CD14-positive monocyte (primary cell): ENCODE measurements at regions not wholly inside any gene's neighbourhood (a gene's known extent, or its start where the extent isn't known, plus 50 kb on each side); places are given as distances from the start of the nearest gene placed in this dataset.
"Not testable (repeated sequence)": the region's sequence is repeated elsewhere in the genome, so short reads cannot be mapped to it uniquely, and the experiment has no call there.

Experiments used
- DNase-seq, 3 donors: peaks; one replicate each; pipeline ENCODE4 v3.0.0-alpha.2; 2011 to 2022
- H2AFZ ChIP-seq: 2 replicates; pipeline ENCODE4 v1.6.0; 2012; ENCODE audit warnings: mild to moderate bottlenecking, low read depth, low read length, inconsistent platforms; ENCODE audit not compliant: insufficient read depth, poor library complexity, severe bottlenecking
- H3K27ac ChIP-seq, 2 donors: 1 replicate in 1 of 2; 2 replicates in 1 of 2; pipeline ENCODE4 v1.5.1; 2012 to 2013; ENCODE audit warnings: low read length in 2 of 2, control low read depth in 1 of 2, inconsistent platforms in 1 of 2, low read depth in 1 of 2, mild to moderate bottlenecking in 1 of 2
- H3K27me3 ChIP-seq, 2 donors: one replicate each; pipeline versions ENCODE4 v1.6.0 to v1.6.1; 2011 to 2013; ENCODE audit warnings: low read length in 2 of 2; ENCODE audit not compliant: control insufficient read depth in 2 of 2, insufficient read depth in 2 of 2
- H3K36me3 ChIP-seq, 2 donors: replicated peaks in 1 of 2; 1 replicate in 1 of 2; 2 replicates in 1 of 2; pipeline versions ENCODE4 v1.5.1 to v1.6.1; 2012 to 2013; ENCODE audit warnings: low read length in 2 of 2, control low read depth in 1 of 2, inconsistent platforms in 1 of 2, mild to moderate bottlenecking in 1 of 2; ENCODE audit not compliant: insufficient read depth in 2 of 2, control insufficient read depth in 1 of 2
- H3K4me1 ChIP-seq, 2 donors: 1 replicate in 1 of 2; 2 replicates in 1 of 2; pipeline versions ENCODE4 v1.5.1 to v1.6.1; 2012 to 2013; ENCODE audit warnings: low read length in 2 of 2, control low read depth in 1 of 2, inconsistent platforms in 1 of 2, mild to moderate bottlenecking in 1 of 2, moderate library complexity in 1 of 2; ENCODE audit not compliant: insufficient read depth in 2 of 2, control insufficient read depth in 1 of 2
- H3K4me2 ChIP-seq: replicated peaks from 2 replicates; pipeline ENCODE3; 2012; ENCODE audit warnings: low read length, moderate library complexity, mild to moderate bottlenecking; ENCODE audit not compliant: poor library complexity, severe bottlenecking; ENCODE audit errors: extremely low read depth
- H3K4me3 ChIP-seq, 3 experiments: fragments of 200-600 bp in 1 of 3; sonication (generic) in 1 of 3; replicated peaks in 1 of 3; 1 replicate in 2 of 3; 2 replicates in 1 of 3; pipeline ENCODE4 v1.5.1; 2011 to 2013; ENCODE audit warnings: low read length in 3 of 3, mild to moderate bottlenecking in 3 of 3, control low read depth in 2 of 3, low read depth in 2 of 3, inconsistent platforms in 1 of 3, moderate library complexity in 1 of 3
- H3K79me2 ChIP-seq: 2 replicates; pipeline ENCODE4 v1.6.0; 2012; ENCODE audit warnings: mild to moderate bottlenecking, control low read depth, inconsistent platforms, low read length, moderate library complexity; ENCODE audit not compliant: insufficient read depth
- H3K9ac ChIP-seq: 2 replicates; pipeline ENCODE4 v1.6.0; 2017; ENCODE audit warnings: low read length, mild to moderate bottlenecking; ENCODE audit not compliant: insufficient read depth, poor library complexity, severe bottlenecking
- H3K9me3 ChIP-seq, 2 donors: replicated peaks in 1 of 2; 1 replicate in 1 of 2; 2 replicates in 1 of 2; pipeline versions ENCODE4 v1.5.1 to v1.6.1; 2012 to 2013; ENCODE audit warnings: low read length in 2 of 2, control low read depth in 1 of 2; ENCODE audit not compliant: control insufficient read depth in 1 of 2, insufficient read depth in 1 of 2
- H4K20me1 ChIP-seq: 2 replicates; pipeline ENCODE4 v1.6.0; 2012; ENCODE audit warnings: mild to moderate bottlenecking, low read length, control low read depth, moderate library complexity; ENCODE audit not compliant: insufficient read depth
- H3K27ac Mint-ChIP-seq, 7 donors: one replicate each; pipeline ENCODE4 v1.8.0; 2020; ENCODE audit warnings: mild to moderate bottlenecking in 7 of 7, mixed read lengths in 7 of 7, moderate library complexity in 6 of 7, inconsistent platforms in 2 of 7
- H3K27me3 Mint-ChIP-seq, 3 donors: one replicate each; pipeline ENCODE4 v1.8.0; 2021 to 2022; ENCODE audit warnings: low read depth in 3 of 3, mild to moderate bottlenecking in 3 of 3, mixed read lengths in 3 of 3, moderate library complexity in 3 of 3, inconsistent platforms in 1 of 3
- H3K36me3 Mint-ChIP-seq, 2 donors: one replicate each; pipeline ENCODE4 v1.8.0; 2020; ENCODE audit warnings: mixed read lengths in 2 of 2, inconsistent platforms in 1 of 2, mild to moderate bottlenecking in 1 of 2
- H3K4me1 Mint-ChIP-seq: one replicate; pipeline ENCODE4 v1.8.0; 2020; ENCODE audit warnings: mild to moderate bottlenecking, mixed read lengths
- H3K4me3 Mint-ChIP-seq, 2 donors: one replicate each; pipeline ENCODE4 v1.8.0; 2020; ENCODE audit warnings: mild to moderate bottlenecking in 2 of 2, mixed read lengths in 2 of 2, moderate library complexity in 1 of 2
- H3K9me3 Mint-ChIP-seq, 7 donors: one replicate each; pipeline ENCODE4 v1.8.0; 2020 to 2022; ENCODE audit warnings: mixed read lengths in 7 of 7, mild to moderate bottlenecking in 6 of 7, moderate library complexity in 6 of 7, inconsistent platforms in 2 of 7
- CTCF ChIP-seq: fragments of 200-600 bp; IDR thresholded peaks from one replicate; pipeline ENCODE4 v1.8.0; 2022; ENCODE audit warnings: antibody characterized with exemption, mild to moderate bottlenecking
- WGBS: methylation state at CpG from one replicate; pipeline ENCODE4 v1.1.5; 2013; ENCODE audit warnings: missing lambda C conversion rate; ENCODE audit not compliant: insufficient coverage; 5-methylcytosine and 5-hydroxymethylcytosine counted together
- intact Hi-C, 2 donors: fragments of 100-400 bp; cut with micrococcal nuclease; formaldehyde crosslinking; loops; one replicate each; pipeline versions ENCODE4 v1.15.0 to v1.15.1; 2023

GRCh38 chr11:122197066-122197987, 81.3 kb upstream of the BLID start:
- no peak overlapping the region for H3K9ac ChIP-seq
- no peak overlapping the region for H3K4me2 ChIP-seq
- Mint-ChIP-seq H3K36me3 (no peaks in the 10 kb centered on the region), H3K9me3 (no peaks in the 10 kb centered on the region), H3K27ac (no peak overlapping the region), H3K4me1 (no peaks in the 10 kb centered on the region), H3K27me3 (peaks cover under 1 to 15% (median under 1%) of the 10 kb centered on the region in 3 donors), H3K4me3 (no peak overlapping the region)
- intact Hi-C loops, result no loop called here
- TF ChIP-seq CTCF, result no peak
- no peak overlapping the region for H3K4me3 ChIP-seq
- H3K36me3 ChIP-seq, result no peaks in the 10 kb centered on the region
- H2AFZ ChIP-seq, result no peak overlapping the region
- H3K79me2 ChIP-seq, result no peaks in the 10 kb centered on the region
- WGBS, result 90% methylated on average over 7 of the region's 11 CpGs
- no peaks in the 10 kb centered on the region for H3K9me3 ChIP-seq
- H3K27me3 ChIP-seq, result peaks cover 0 to under 1% of the 10 kb centered on the region in 2 donors
- DNase-seq, result no peak
- no peak overlapping the region for H3K27ac ChIP-seq
- H4K20me1 ChIP-seq, result no peaks in the 10 kb centered on the region
- no peaks in the 10 kb centered on the region for H3K4me1 ChIP-seq

- Mint-ChIP-seq H3K27ac (no peak overlapping the region), H3K9me3 (no peaks in the 10 kb centered on the region), H3K36me3 (no peaks in the 10 kb centered on the region), H3K27me3 (peaks cover 0 to 7% (median 2%) of the 10 kb centered on the region in 3 donors), H3K4me1 (no peaks in the 10 kb centered on the region), H3K4me3 (no peak overlapping the region)
- Histone ChIP-seq H3K27me3 (no peaks in the 10 kb centered on the region), H3K36me3 (no peaks in the 10 kb centered on the region), H3K9ac (no peak overlapping the region), H3K4me3 (no peak overlapping the region), H3K4me1 (no peaks in the 10 kb centered on the region), H3K27ac (no peak overlapping the region), H2AFZ (no peak overlapping the region), H4K20me1 (no peaks in the 10 kb centered on the region), H3K4me2 (no peak overlapping the region), H3K79me2 (no peaks in the 10 kb centered on the region), H3K9me3 (no peaks in the 10 kb centered on the region)
- intact Hi-C loops, result no loop called here
- 92% methylated on average over 2 of the region's 3 CpGs for WGBS
- TF ChIP-seq CTCF, result no peak
- DNase-seq, result no peak
Measured at GRCh38 chr11:122195790-122196189, 79.8 kb upstream of the BLID start.

GRCh38 chr11:122193881-122194480, 78.0 kb upstream of the BLID start:
- H3K27me3 Mint-ChIP-seq, H3K4me1 ChIP-seq, H4K20me1 ChIP-seq, H3K4me1 Mint-ChIP-seq, H3K27ac Mint-ChIP-seq, H3K27ac ChIP-seq, H3K9me3 ChIP-seq, DNase-seq, H3K36me3 Mint-ChIP-seq, H2AFZ ChIP-seq, H3K27me3 ChIP-seq, H3K4me2 ChIP-seq, H3K9me3 Mint-ChIP-seq, H3K9ac ChIP-seq, H3K79me2 ChIP-seq, H3K36me3 ChIP-seq, intact Hi-C loops, H3K4me3 ChIP-seq, H3K4me3 Mint-ChIP-seq: not testable (repeated sequence)
- WGBS, result 92% methylated on average over 2 of the region's 5 CpGs
